ENCODE measurements at regions not wholly inside any gene's neighbourhood (a gene's known extent, or its start where the extent isn't known, plus 50 kb on each side); places are given as distances from the start of the nearest gene placed in this dataset.
"Not testable (repeated sequence)": the region's sequence is repeated elsewhere in the genome, so short reads cannot be mapped to it uniquely, and the experiment has no call there.

DNA sequence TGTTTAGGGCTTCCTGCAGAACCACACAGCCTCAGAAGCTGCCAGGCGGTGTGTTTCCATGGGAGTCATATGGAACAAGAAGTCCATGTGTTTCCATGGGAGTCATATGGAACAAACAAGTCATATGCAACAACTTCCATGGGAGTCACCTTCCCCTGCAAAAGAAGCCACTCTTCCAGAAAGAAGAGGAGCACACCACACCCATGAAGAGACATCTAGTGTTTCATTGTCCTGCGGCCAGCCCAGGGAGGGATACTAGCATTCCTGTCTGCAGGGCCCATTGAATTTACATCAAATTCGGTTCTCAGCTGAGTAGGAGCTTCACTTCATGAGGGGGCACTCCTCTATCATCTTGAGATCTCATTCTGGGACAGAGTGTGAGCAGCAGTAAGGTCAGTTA, 79.5 kb upstream of the TSPY4 start:
- H3K9me3 Mint-ChIP-seq = no peaks in the 10 kb centered on the region
- no peaks in the 10 kb centered on the region for H3K4me1 Mint-ChIP-seq
- no peak for ATAC-seq (ENCODE audit: low read depth)
- DNase-seq (ENCODE audit: low spot score in 2 of 2) = no peak
- H3K4me3 Mint-ChIP-seq = no peak overlapping the region
- H3K27me3 Mint-ChIP-seq = no peaks in the 10 kb centered on the region
- no peaks in the 10 kb centered on the region for H3K36me3 Mint-ChIP-seq
- no peak overlapping the region for H3K27ac Mint-ChIP-seq

DNA sequence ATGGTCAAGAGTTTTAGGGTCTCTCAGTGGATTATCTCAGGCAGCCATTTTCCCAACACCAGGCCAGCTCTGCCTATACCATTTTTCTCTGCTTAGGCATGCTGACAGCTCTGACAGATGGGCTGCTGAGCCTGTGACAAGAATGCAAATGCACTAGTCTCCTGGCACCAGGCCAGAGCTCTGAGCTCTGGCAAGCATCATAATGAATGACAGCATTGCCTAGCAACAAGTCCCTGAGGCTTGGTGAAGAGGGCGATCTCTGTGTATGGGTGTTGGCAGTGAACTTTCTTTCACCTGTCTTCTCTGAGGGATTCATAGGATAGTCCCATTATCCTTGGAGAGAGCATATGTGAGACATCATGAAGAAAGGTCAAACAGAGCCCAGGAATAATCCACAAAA, 77.9 kb upstream of the TSPY4 start:
- no peaks in the 10 kb centered on the region for H3K9me3 Mint-ChIP-seq
- DNase-seq (ENCODE audit: low spot score in 2 of 2) (no peak), ATAC-seq (ENCODE audit: low read depth) (no peak)
- H3K27ac Mint-ChIP-seq = no peak overlapping the region
- no peaks in the 10 kb centered on the region for H3K4me1 Mint-ChIP-seq
- no peak overlapping the region for H3K4me3 Mint-ChIP-seq
- H3K36me3 Mint-ChIP-seq = no peaks in the 10 kb centered on the region
- no peaks in the 10 kb centered on the region for H3K27me3 Mint-ChIP-seq

DNA sequence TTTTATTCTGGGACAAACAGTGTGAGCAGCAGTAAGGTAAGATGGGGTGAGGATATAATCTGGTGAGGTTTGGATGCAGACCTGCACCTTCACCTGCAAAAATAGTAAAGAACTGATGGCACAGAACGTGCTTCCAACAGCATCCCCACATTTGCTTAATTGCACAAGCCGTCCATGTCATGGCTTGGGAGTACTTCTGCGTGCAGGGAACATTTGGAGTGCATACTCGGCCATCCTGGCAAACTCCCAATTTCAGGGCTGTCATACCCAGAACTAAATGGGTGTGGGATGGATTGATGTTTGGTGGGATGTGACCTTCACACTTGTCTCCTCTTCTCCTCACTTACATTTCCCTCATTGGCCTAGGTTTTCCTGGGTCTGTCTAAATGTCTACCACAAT, 76.8 kb upstream of the TSPY4 start:
- Mint-ChIP-seq H3K27me3 (no peaks in the 10 kb centered on the region), H3K36me3 (no peaks in the 10 kb centered on the region), H3K9me3 (no peaks in the 10 kb centered on the region), H3K4me3 (no peak overlapping the region), H3K27ac (no peak overlapping the region), H3K4me1 (no peaks in the 10 kb centered on the region)
- ATAC-seq (ENCODE audit: low read depth) (no peak), DNase-seq (ENCODE audit: low spot score in 2 of 2) (no peak)

GRCh38 chrY:9265551-9265950, 71.7 kb upstream of the TSPY4 start:
- ATAC-seq (ENCODE audit: low read depth) = no peak
- H3K27ac Mint-ChIP-seq = no peak overlapping the region
- H3K4me3 Mint-ChIP-seq = no peak overlapping the region
- no peaks in the 10 kb centered on the region for H3K27me3 Mint-ChIP-seq
- no peaks in the 10 kb centered on the region for H3K9me3 Mint-ChIP-seq
- no peaks in the 10 kb centered on the region for H3K4me1 Mint-ChIP-seq
- H3K36me3 Mint-ChIP-seq = no peaks in the 10 kb centered on the region
- no peak for DNase-seq (ENCODE audit: low spot score in 2 of 2)

DNA sequence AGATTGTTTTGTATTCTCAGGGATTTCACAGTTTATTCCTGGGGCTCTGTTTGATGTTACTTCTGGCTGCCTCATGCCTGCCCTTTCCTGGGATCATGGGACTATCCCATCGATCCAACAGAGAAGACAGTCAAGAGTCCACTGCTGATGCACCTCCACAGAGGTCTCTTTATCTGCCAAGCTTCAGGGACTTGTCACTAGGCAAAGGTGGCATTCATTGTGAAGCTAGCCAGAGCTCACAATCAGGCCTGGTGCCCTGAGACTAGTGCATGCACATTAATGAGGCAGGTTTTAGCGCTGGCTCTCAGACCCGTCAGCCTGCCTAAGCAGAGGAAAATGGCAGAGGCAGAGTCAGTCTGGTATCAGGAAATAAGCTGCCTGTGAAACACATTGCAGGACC, 66.9 kb upstream of the TSPY4 start:
- not testable (repeated sequence) for H3K9me3 Mint-ChIP-seq; H3K27me3 Mint-ChIP-seq; H3K36me3 Mint-ChIP-seq; ATAC-seq (ENCODE audit: low read depth); H3K4me3 Mint-ChIP-seq; H3K27ac Mint-ChIP-seq; DNase-seq (ENCODE audit: low spot score in 2 of 2); H3K4me1 Mint-ChIP-seq

GRCh38 chrY:9272847-9273246, 64.4 kb upstream of the TSPY4 start:
- ATAC-seq (ENCODE audit: low read depth); H3K36me3 Mint-ChIP-seq; H3K27ac Mint-ChIP-seq; H3K4me3 Mint-ChIP-seq; H3K4me1 Mint-ChIP-seq; H3K9me3 Mint-ChIP-seq; H3K27me3 Mint-ChIP-seq; DNase-seq (ENCODE audit: low spot score in 2 of 2): not testable (repeated sequence)

GRCh38 chrY:9278842-9279241, 58.4 kb upstream of the TSPY4 start:
- ATAC-seq (ENCODE audit: low read depth); H3K4me1 Mint-ChIP-seq; H3K4me3 Mint-ChIP-seq; H3K27me3 Mint-ChIP-seq; H3K27ac Mint-ChIP-seq; H3K9me3 Mint-ChIP-seq; H3K36me3 Mint-ChIP-seq; DNase-seq (ENCODE audit: low spot score in 2 of 2): not testable (repeated sequence)

All from memory B cell (primary cell).